GM12878 (cell line): ENCODE measurements at regions not wholly inside any gene's neighbourhood (a gene's known extent, or its start where the extent isn't known, plus 50 kb on each side); places are given as distances from the start of the nearest gene placed in this dataset.

Source experiments
- ATAC-seq: fragments of 200-7000 bp; cut with Tn5 transposase; 3 replicates; pipeline ENCODE4 v1.9.1; 2020; ENCODE audit warnings: mild to moderate bottlenecking, moderate library complexity
- BruUV-seq: library from RNA; stranded (reverse); fragments of 400-500 nt; replicated peaks from 2 replicates; lab custom pipeline; 2021; lab: Mats Ljungman, UMichigan
- CTCF ChIA-PET: fragments of 300-600 bp; sonication (Branson Sonifier 250); formaldehyde crosslinking; extraction: SDS; loops from one replicate; lab custom pipeline; 2021; ENCODE audit warnings: inconsistent platforms; lab: Yijun Ruan, JAX
- POLR2A ChIA-PET: fragments of 350-600 bp; formaldehyde crosslinking; extraction: SDS; loops from one replicate; lab custom pipeline; 2021; ENCODE audit warnings: inconsistent platforms; lab: Charles Lee
- RAD21 ChIA-PET: fragments of 300-600 bp; sonication (Branson Sonifier 250); formaldehyde crosslinking; loops from one replicate; lab custom pipeline; 2023; ENCODE audit warnings: antibody characterized with exemption; ENCODE audit not compliant: unreplicated experiment; lab: Charles Lee
- SMC1A ChIA-PET: fragments of 300-600 bp; sonication (Branson Sonifier 250); formaldehyde crosslinking; loops from one replicate; lab custom pipeline; 2023; ENCODE audit not compliant: unreplicated experiment, uncharacterized antibody; lab: Charles Lee
- DNase-seq: peaks from one replicate; pipeline ENCODE4 v3.0.0-alpha.2; 2011; ENCODE audit warnings: low read depth, low spot score
- FAIRE-seq: peaks from 3 replicates; lab custom pipeline; 2011; peaks lifted over from hg19 to GRCh38; lab: Jason Lieb, UNC
- H2AFZ ChIP-seq: 2 replicates; pipeline ENCODE4 v1.6.0; 2011; ENCODE audit warnings: low read depth, low read length, control low read depth; ENCODE audit not compliant: control insufficient read depth
- H3K27ac ChIP-seq: 2 replicates; pipeline ENCODE4 v1.5.1; 2011; ENCODE audit warnings: control low read depth; ENCODE audit not compliant: control insufficient read depth, insufficient read depth
- H3K27me3 ChIP-seq, 2 experiments: replicated peaks in 1 of 2; 2 replicates each; pipeline versions ENCODE4 v1.6.0 to v1.6.1; 2011; ENCODE audit warnings: low read length in 1 of 2; ENCODE audit not compliant: control insufficient read depth in 2 of 2, insufficient read depth in 2 of 2
- H3K36me3 ChIP-seq, 2 experiments: 2 replicates each; pipeline ENCODE4 v1.5.1; 2011; ENCODE audit warnings: low read length in 1 of 2; ENCODE audit not compliant: control insufficient read depth in 2 of 2, insufficient read depth in 2 of 2
- H3K4me1 ChIP-seq: 2 replicates; pipeline ENCODE4 v1.6.1; 2011; ENCODE audit warnings: mild to moderate bottlenecking, low read length, moderate library complexity, mixed read lengths; ENCODE audit not compliant: control insufficient read depth, insufficient read depth
- H3K4me2 ChIP-seq: 2 replicates; pipeline ENCODE4 v1.6.0; 2011; ENCODE audit warnings: control low read depth; ENCODE audit not compliant: control insufficient read depth, insufficient read depth
- H3K4me3 ChIP-seq: fragments of 200-600 bp; sonication (generic); 2 replicates; pipeline ENCODE4 v1.5.1; 2016
- H3K79me2 ChIP-seq: 2 replicates; pipeline ENCODE4 v1.6.0; 2011; ENCODE audit warnings: low read length; ENCODE audit not compliant: control insufficient read depth, insufficient read depth
- H3K9ac ChIP-seq: 2 replicates; pipeline ENCODE4 v1.8.0; 2011; ENCODE audit warnings: low read length, control low read depth, mixed read lengths; ENCODE audit not compliant: control insufficient read depth, insufficient read depth
- H3K9me3 ChIP-seq: replicated peaks from 3 replicates; pipeline ENCODE4 v1.5.1; 2011; ENCODE audit warnings: mild to moderate bottlenecking, low read length; ENCODE audit not compliant: control insufficient read depth, insufficient read depth
- H4K20me1 ChIP-seq: 2 replicates; pipeline ENCODE4 v1.6.0; 2011; ENCODE audit not compliant: control insufficient read depth, insufficient read depth
- ESRRA ChIP-seq: IDR thresholded peaks from 2 replicates; pipeline ENCODE4 v1.6.1; 2012; ENCODE audit warnings: mild to moderate bottlenecking, low read length, improper control_type of control experiment
- ETV6 ChIP-seq, 2 experiments: fragments of 450-650 bp in 1 of 2; IDR thresholded peaks in 1 of 2; conservative IDR thresholded peaks in 1 of 2; 2 replicates each; pipeline ENCODE4 v1.6.1; 2014; ENCODE audit warnings: antibody characterized with exemption in 1 of 2, borderline replicate concordance in 1 of 2, low read depth in 1 of 2, mild to moderate bottlenecking in 1 of 2, moderate library complexity in 1 of 2
- FOXK2 ChIP-seq: fragments of 450-650 bp; IDR thresholded peaks from 2 replicates; pipeline ENCODE4 v1.6.1; 2017; ENCODE audit warnings: mild to moderate bottlenecking, moderate library complexity
- KLF5 ChIP-seq: fragments of 450-650 bp; IDR thresholded peaks from 2 replicates; pipeline ENCODE4 v1.6.1; 2014; ENCODE audit warnings: mild to moderate bottlenecking; ENCODE audit not compliant: partially characterized antibody
- MTA2 ChIP-seq: fragments of 450-650 bp; IDR thresholded peaks from 2 replicates; pipeline ENCODE4 v1.6.1; 2016; ENCODE audit warnings: low read depth, mild to moderate bottlenecking, moderate library complexity
- MXI1 ChIP-seq: fragments of 150-350 bp; IDR thresholded peaks from 2 replicates; pipeline ENCODE4 v1.6.1; 2011; ENCODE audit warnings: low read depth, mild to moderate bottlenecking, inconsistent platforms, low read length, improper control_type of control experiment
- NFIC ChIP-seq: IDR thresholded peaks from 2 replicates; pipeline ENCODE4 v1.6.1; 2012; ENCODE audit warnings: low read depth, mild to moderate bottlenecking, inconsistent platforms, low read length, moderate library complexity
- RAD21 ChIP-seq: IDR thresholded peaks from 2 replicates; pipeline ENCODE4 v1.6.1; 2011; ENCODE audit warnings: mild to moderate bottlenecking, low read depth, low read length, moderate library complexity; ENCODE audit not compliant: insufficient read depth
- RELA ChIP-seq: fragments of 450-650 bp; IDR thresholded peaks from 2 replicates; pipeline ENCODE4 v1.8.0; 2014; ENCODE audit warnings: borderline replicate concordance; ENCODE audit not compliant: partially characterized antibody
- TCF7 ChIP-seq: IDR thresholded peaks from 2 replicates; pipeline ENCODE4 v1.6.1; 2014; ENCODE audit warnings: antibody characterized with exemption, borderline replicate concordance
- WRNIP1 ChIP-seq: IDR thresholded peaks from 2 replicates; pipeline ENCODE4 v1.6.1; 2011; ENCODE audit warnings: low read depth, low read length, improper control_type of control experiment, borderline replicate concordance
- ZNF384 ChIP-seq: IDR thresholded peaks from 2 replicates; pipeline ENCODE4 v1.6.1; 2012; ENCODE audit warnings: low read depth, mild to moderate bottlenecking, low read length, improper control_type of control experiment, borderline replicate concordance
- WGBS: methylation state at CpG from one replicate; pipeline ENCODE4 v1.1.6; 2016; ENCODE audit warnings: low lambda C conversion rate; ENCODE audit not compliant: insufficient replicate concordance, insufficient coverage; ENCODE audit errors: missing lambda C conversion rate; 5-methylcytosine and 5-hydroxymethylcytosine counted together
- in situ Hi-C: fragments of 300-500 bp; cut with MboI; formaldehyde crosslinking; loops from 9 replicates; pipeline ENCODE4 v1.14.3; 2018; ENCODE audit warnings: mixed read lengths
- intact Hi-C: fragments of 100-400 bp; cut with micrococcal nuclease; formaldehyde crosslinking; loops from one replicate; pipeline ENCODE4 v1.14.2; 2022; ENCODE audit not compliant: unreplicated experiment
- TF ChIP-seq, protein P1 (sequence below): fragments of 450-650 bp; IDR thresholded peaks from 2 replicates; pipeline ENCODE4 v1.6.1; 2016; ENCODE audit warnings: mild to moderate bottlenecking
- TF ChIP-seq, protein P2 (sequence below): fragments of 150-350 bp; IDR thresholded peaks from 2 replicates; pipeline ENCODE4 v1.6.1; 2014; ENCODE audit warnings: mild to moderate bottlenecking, low read depth, low read length

GRCh38 chr3:36178018-36178417 is 202.3 kb upstream of the STAC start:
- no peak overlapping the region for H3K4me3 ChIP-seq
- no TSS peak for BruUV-seq
- H3K9ac ChIP-seq, result no peak overlapping the region
- intact Hi-C loops (no loop called here), in situ Hi-C loops (no loop called here)
- SMC1A ChIA-PET, result no interaction called here
- H3K9me3 ChIP-seq, result no peaks in the 10 kb centered on the region
- H3K79me2 ChIP-seq, result no peaks in the 10 kb centered on the region
- H3K27me3 ChIP-seq, result no peaks in the 10 kb centered on the region
- H2AFZ ChIP-seq, result no peak overlapping the region
- TF ChIP-seq MXI1, result no peak
- no peak for TF ChIP-seq TCF7
- no peak for TF ChIP-seq ESRRA
- TF ChIP-seq MTA2, result no peak
- TF ChIP-seq RAD21, result no peak
- TF ChIP-seq FOXK2, result no peak
- TF ChIP-seq NFIC, result no peak
- TF ChIP-seq KLF5, result no peak
- no peak for TF ChIP-seq ZNF384
- TF ChIP-seq, protein P1, sequence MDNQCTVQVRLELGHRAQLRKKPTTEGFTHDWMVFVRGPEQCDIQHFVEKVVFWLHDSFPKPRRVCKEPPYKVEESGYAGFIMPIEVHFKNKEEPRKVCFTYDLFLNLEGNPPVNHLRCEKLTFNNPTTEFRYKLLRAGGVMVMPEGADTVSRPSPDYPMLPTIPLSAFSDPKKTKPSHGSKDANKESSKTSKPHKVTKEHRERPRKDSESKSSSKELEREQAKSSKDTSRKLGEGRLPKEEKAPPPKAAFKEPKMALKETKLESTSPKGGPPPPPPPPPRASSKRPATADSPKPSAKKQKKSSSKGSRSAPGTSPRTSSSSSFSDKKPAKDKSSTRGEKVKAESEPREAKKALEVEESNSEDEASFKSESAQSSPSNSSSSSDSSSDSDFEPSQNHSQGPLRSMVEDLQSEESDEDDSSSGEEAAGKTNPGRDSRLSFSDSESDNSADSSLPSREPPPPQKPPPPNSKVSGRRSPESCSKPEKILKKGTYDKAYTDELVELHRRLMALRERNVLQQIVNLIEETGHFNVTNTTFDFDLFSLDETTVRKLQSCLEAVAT, result no peak
- TF ChIP-seq, protein P2, sequence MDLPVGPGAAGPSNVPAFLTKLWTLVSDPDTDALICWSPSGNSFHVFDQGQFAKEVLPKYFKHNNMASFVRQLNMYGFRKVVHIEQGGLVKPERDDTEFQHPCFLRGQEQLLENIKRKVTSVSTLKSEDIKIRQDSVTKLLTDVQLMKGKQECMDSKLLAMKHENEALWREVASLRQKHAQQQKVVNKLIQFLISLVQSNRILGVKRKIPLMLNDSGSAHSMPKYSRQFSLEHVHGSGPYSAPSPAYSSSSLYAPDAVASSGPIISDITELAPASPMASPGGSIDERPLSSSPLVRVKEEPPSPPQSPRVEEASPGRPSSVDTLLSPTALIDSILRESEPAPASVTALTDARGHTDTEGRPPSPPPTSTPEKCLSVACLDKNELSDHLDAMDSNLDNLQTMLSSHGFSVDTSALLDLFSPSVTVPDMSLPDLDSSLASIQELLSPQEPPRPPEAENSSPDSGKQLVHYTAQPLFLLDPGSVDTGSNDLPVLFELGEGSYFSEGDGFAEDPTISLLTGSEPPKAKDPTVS, result no peak
- no peak for TF ChIP-seq RELA
- no peak for TF ChIP-seq WRNIP1
- no peak for TF ChIP-seq ETV6 (conservative IDR thresholded peaks at IDR 0.05 in 1 of 2, IDR thresholded peaks at IDR 0.05 in 1 of 2; ENCODE audit: borderline replicate concordance in 1 of 2, low read depth in 1 of 2)
- no peak for FAIRE-seq
- no peaks in the 10 kb centered on the region for H3K36me3 ChIP-seq
- RAD21 ChIA-PET, result no interaction called here
- 48% methylated on average over 1 of the region's 1 CpG for WGBS
- H3K27ac ChIP-seq, result no peak overlapping the region
- no peaks in the 10 kb centered on the region for H3K4me1 ChIP-seq
- ATAC-seq, result no peak
- H3K4me2 ChIP-seq, result no peak overlapping the region
- CTCF ChIA-PET, result no interaction called here
- POLR2A ChIA-PET, result no interaction called here
- no peak for DNase-seq
- no peaks in the 10 kb centered on the region for H4K20me1 ChIP-seq
